Limb (tissue), 2 donors: ENCODE measurements at regions not wholly inside any gene's neighbourhood (a gene's known extent, or its start where the extent isn't known, plus 50 kb on each side); places are given as distances from the start of the nearest gene placed in this dataset.

ENCODE experiments used
- DNase-seq, 2 donors: peaks; one replicate each; pipeline ENCODE4 v3.0.0-alpha.2; 2016; ENCODE audit errors: extremely low spot score in 2 of 2

DNA sequence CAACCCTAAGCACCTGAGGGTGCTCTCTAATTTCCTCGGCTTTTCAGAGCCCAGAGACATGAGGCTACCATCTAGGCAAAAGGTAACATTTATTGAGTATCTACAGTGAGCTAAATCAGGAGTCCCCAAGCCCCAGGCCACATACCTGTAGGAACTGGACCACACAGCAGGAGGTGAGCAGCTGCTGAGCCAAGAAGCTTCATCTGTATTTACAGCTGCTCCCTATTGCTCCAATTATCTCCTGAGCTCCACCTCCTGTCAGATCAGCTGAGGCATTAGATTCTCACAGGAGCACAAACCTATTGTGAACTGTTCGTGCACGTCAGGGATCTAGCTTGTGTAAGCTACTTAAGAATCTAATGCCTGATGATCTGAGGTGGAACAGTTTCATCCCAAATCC lies 70.2 kb downstream of the RND3 start:
- no peak for DNase-seq

DNA sequence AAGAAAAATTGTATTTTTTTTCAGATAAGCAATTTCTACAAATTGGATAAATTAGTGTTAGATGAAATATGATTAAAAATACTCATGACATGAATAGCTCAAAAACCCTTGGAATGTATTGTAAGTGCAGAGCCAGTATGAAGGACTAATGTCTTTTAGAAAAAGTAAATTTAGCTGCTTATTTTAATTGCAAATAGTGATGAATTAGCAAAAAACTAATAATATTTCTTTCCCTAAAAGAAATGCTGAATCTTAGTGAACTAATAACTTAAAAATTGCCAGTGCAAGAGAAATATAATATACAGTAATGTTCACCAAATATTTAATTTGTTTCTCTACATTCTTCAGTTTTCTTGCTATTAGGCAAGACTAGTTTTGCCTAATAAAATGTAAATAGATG lies 72.4 kb downstream of the RND3 start:
- DNase-seq: no peak

GRCh38 chr2:150413910-150414309 lies 73.6 kb downstream of the RND3 start:
- no peak for DNase-seq

DNA sequence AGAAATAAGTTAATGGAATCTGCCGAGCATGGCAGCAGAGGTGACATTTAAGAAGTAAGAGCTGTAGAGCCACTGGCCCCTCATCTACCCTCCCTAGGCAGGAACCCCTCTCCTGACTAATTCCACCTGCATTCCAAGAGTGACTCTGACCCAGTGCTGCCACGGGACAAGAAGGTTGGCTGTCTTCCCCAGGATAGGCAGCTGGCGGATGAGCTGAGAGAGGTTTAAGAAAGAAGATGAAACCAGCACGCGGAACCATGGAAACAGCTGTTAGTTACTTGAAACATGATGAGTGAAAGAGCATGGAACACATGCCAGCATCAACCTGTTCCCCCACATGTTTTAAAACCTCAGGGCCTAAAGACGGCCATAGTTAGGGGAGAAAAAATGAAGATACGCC lies 74.1 kb downstream of the RND3 start:
- no peak for DNase-seq

GRCh38 chr2:150410809-150411208 lies 76.7 kb downstream of the RND3 start:
- no peak for DNase-seq

- DNase-seq: no peak
Measured at GRCh38 chr2:150409196-150409595, 78.3 kb downstream of the RND3 start.

DNA sequence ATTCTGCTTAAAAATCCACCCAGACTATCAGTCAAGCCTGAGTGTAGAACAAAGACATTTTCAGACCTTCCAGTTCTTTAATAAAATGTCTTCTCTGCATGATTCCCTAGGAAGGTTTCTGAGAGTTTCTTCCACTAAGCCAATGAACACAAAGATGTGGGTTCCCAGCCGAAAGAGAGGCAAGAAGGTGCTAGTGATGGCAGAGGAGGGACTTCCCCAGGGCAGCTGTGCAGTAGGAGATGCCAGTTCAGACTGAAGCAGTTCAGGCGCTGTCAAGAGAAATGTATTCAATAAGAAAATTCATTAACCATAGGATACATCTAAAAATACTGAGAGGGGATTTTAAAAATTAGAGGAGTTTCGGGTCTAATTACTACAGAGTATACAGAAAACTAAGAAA lies 83.3 kb downstream of the RND3 start:
- DNase-seq: no peak

DNA sequence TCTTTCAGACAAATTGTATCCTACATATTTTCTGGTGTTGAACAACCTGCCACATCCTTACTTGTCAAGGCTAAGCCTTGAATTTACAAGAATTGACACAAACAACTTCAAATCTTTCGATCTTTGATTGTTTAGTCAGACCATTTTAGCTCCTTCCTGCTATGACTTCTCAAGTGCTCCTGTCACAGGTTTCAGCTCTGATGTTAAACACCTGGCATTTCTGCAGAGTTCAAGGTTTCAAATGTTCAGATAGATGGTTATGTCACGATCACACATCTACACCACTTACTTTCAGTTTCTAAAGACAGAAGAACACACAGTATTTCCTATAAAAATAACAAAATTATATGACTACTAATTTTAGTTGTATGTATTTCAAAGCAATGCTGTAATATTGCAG lies 84.0 kb downstream of the RND3 start:
- no peak for DNase-seq

- DNase-seq: no peak
Measured at GRCh38 chr2:150402953-150403352, 84.5 kb downstream of the RND3 start.

DNA sequence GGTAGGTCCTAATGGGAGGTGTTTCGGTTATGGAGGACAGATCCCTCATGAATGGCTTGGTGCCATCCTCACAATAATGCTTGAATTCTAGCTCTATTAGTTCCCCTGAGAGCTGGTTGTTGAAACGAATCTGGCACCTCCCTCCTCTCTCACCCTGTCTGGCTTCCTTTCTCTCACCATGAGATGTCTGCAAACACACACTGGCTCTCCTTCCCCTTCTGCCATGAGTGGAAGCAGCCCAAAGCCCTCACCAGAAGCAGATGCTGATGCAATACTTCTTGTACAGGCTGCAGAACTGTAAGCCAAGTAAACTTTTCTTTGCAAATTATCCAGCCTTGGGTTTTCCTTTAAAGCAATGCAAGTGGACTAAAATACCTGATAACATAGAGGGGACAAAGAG lies 86.6 kb downstream of the RND3 start:
- no peak for DNase-seq

DNA sequence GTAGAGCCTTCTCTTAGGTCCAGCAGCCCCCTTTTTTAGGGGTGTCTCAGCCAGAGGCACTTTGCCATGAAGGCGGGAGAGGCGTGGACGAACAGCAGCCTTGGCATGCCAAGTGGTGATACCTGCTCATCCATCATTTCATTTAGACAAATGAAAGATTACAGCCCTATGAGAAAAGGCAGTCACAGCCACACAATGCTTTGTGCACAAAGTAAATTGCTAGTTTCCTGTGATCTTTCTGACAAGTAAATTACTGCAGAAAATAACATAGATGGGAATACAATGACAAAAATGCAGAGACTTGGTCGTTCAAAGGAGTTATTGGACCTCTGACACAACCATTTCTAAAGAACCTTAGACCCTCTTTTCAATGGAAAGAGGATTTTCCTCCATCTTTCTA lies 94.9 kb downstream of the RND3 start:
- no peak for DNase-seq

DNA sequence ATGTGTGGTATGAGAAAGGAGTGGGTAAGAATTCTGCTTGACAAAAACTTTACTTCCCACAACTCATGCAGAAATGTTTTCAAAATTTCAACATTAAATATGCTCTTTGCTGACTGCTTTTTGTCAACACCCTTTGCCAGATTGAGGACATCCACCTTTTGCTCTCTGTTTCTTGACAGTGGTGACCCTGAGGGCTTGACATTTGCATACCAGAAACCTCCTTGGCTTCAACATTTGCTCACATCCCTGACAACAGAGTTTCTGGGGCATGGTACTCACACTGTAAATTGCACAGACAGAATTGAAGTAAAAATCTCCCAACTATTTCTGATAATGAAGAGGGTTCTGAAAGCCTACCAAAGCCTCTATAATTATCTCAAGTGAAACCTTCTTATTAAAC lies 95.7 kb downstream of the RND3 start:
- DNase-seq: no peak

DNA sequence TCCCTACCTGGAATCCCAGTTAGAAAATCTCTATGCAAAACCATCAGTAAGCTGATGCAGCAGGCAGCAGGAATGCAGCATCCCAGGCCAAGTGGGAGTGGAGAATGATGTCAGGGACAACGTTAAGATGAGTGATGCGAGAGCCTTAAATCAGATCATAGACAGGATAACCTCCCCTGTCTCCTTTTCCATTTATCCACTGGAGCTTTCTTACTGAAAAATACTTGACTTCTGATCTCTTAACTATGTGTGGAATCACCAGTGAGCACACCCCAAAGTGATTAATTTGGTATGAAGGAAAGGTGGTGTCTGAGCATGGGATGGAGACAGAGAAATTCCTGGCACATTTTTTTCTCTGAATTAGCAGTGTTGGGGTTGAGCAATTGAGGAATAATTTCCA lies 98.0 kb downstream of the RND3 start:
- no peak for DNase-seq

DNA sequence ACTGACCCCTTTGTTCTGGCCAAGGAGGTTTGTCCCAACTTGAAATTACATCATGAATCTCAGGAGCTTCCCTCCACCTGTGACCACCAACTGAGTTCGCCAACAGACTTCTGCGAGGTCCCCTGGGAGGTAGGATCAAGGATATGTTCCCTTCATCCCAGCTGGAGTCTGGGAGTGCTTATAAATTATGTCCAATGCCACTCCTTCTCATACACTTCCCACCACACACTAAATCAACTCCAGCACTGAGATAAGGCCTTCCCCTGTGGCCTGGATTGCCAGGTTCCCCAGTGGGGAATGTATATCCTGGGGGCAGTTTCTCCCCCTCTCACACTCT lies 99.2 kb downstream of the RND3 start:
- no peak for DNase-seq

DNA sequence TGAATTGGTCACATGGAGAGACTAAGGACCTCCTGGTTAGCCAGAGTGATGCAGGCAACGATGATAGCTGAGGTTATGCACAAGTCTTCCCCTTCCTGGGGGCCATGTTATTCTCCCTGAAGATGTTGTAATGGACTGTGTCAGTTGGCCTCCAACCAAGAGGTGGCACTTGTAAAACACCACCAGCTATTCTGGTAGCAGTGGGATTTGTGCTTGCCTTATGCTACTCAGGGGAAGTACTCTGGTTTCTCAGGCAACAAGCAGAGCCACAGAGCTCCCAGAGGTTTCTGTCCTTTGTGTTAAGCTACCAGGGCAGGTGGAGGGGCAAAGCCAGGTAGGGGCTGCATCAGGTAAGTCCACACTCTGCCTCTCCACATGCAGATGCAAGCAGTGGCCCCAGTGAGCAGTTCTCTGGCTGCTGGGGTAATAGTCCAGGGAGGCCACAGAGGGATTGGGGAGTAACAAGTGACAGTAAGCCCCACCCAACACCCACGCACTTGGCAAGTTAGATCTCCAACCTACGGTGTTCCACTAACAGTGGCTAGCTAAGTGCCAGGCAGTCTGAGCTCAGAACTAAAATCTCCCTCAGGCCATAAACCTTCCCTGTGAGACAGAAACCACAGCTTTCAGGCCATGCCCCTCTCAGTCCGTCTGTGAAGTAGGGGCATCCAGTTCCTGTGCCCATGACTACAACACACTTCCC lies 99.7 kb downstream of the RND3 start:
- no peak for DNase-seq

DNA sequence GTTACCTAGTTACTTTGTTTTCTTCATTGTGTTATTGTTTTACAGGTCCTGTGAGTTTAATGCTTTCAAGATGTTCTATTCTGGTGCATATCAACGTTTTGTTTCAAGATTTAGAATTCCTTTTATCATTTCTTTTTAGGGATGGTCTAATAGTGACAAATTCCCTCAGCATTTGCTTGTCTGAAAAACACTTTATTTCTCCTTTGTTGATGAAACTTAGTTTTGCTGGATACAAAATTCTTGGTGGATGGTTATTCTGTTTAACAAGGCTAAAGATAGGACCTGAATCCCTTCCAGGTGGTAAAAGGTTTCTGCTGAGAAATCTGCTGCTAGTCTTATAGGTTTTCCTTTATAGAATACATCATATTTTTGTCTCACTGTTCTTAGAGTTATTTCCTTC lies 102.3 kb downstream of the RND3 start:
- DNase-seq: no peak

DNA sequence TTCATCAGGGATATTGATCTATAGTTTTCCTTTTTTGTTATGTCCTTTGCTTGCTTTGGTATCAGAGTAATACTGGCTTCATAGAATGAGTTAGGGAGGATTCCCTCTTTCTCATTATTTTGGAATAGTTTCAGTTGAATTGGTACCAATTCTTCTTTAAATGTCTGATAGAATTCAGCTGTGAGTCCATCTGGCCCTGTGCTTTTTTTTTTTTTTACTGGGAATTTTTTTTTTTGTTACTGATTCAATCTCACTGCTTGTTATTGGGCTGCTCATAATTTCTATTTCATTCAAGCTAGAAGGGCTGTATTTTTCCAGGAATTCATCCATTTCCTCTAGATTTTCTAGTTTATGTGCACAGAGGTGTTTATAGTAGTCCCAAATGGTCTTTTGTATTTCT lies 103.9 kb downstream of the RND3 start:
- DNase-seq: no peak

DNA sequence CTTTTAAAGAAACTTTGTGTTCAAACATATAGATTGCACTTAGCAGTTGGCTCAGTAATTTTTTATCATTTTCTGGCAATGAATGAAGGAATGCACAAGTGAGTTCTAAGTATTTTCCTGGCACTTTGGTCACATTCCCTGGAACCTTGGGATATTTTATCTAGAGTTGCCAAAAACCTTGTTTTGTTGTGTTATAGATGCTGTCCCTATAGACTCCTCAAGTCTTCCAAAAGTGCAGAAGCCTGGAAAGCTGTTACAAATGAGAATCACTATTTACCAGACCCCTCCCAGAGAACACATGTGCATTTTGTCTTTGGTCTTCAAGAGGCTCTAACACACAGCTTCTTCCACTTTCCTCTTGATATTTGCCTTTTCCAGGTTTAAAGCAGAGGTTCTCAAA lies 108.3 kb downstream of the RND3 start:
- peak in 1 of 2 donors; percentile 24 for DNase-seq

DNA sequence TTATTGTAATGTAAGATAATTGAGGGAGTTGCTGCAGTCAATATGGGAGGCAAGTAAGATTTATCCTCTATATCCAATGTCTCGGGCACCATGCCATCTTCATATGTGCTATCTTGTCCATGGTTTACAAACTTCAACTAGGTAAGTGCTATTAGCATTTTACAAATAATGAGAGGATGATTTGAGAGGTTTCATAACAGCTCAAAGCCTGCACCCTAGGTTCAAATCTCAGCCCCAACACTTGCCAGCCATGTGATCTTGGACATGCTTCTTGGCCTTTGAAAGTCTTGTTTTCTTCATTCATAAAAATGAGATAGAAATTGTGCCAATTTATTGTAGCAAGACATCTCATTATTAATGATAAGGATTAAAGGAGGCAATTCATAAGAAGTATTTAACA lies 108.8 kb downstream of the RND3 start:
- no peak for DNase-seq

DNA sequence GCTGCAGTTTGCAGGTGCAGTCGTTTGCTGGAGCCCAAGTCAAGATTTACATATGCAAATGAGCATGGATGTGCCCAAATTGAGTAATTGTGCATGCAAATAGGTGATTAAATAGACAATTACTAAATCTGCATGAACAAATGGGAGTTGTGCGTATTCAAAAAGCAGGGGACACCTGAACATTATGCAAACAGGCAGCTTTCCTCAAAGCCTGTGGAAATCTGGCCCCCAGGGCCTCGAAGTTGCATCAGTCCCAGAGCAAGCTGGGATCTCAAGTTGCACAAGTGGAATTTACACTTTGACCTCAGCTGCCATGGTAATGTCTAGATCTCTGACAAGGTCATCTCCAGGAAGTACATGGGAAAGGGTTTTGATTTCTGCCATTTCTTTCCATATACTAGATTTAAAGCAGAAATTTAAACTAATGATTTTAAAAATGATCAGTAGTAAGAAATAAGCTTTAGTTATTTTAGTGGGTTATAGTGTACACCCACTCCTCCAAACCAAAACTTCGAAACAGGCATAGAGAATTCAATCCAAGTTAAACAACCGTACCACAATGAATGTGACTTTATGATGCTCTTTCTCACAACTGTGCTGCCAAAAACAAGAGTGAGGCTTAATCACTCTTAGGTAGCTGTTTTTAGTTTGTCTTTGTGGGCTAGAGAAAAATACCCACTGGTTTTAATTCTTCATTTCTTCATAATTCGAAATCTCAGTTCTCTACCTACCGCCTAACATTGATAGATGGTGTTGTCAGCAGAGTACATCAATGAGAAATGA lies 110.7 kb downstream of the RND3 start:
- DNase-seq: no peak

GRCh38 chr2:150375333-150375732 lies 112.1 kb downstream of the RND3 start:
- no peak for DNase-seq

- DNase-seq: peak in 1 of 2 donors; percentile 30
Measured at GRCh38 chr2:150374492-150374891, 113.0 kb downstream of the RND3 start.

DNA sequence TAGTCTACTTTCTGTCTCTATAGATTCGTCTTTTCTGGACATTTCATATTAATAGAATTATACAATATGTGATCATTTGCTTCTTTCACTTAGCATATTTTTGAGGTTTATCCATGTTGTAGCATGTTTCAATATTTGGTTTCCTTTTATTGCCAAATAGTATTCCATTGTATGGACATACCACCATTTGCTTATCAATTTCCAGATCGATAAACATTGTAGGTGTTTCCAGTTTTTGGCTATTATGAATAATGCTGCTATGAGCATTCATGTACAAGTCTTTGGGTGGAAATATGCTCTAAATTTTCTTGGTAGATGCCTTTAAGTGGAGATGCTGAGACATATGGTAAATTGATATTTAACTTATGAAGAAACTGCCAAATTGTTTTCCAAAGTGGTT lies 114.1 kb downstream of the RND3 start:
- no peak for DNase-seq
